Activated naive CD8-positive, alpha-beta T cell treated with anti-CD3 and anti-CD28 coated beads for 36 hours (primary cell): ENCODE measurements at regions not wholly inside any gene's neighbourhood (a gene's known extent, or its start where the extent isn't known, plus 50 kb on each side); places are given as distances from the start of the nearest gene placed in this dataset.
"Not testable (repeated sequence)": the region's sequence is repeated elsewhere in the genome, so short reads cannot be mapped to it uniquely, and the experiment has no call there.

ENCODE experiments used
- DNase-seq: peaks from one replicate; pipeline ENCODE4 v3.0.0; 2021
- H3K27ac Mint-ChIP-seq: one replicate; pipeline ENCODE4 v1.8.0; 2022; ENCODE audit warnings: mild to moderate bottlenecking, moderate library complexity, mixed read lengths
- H3K27me3 Mint-ChIP-seq: one replicate; pipeline ENCODE4 v1.8.0; 2022; ENCODE audit warnings: mild to moderate bottlenecking, mixed read lengths
- H3K36me3 Mint-ChIP-seq: one replicate; pipeline ENCODE4 v1.8.0; 2021; ENCODE audit warnings: mild to moderate bottlenecking, mixed read lengths
- H3K4me1 Mint-ChIP-seq: one replicate; pipeline ENCODE4 v1.8.0; 2021; ENCODE audit warnings: mixed read lengths
- H3K4me3 Mint-ChIP-seq: one replicate; pipeline ENCODE4 v1.8.0; 2022; ENCODE audit warnings: mild to moderate bottlenecking, moderate library complexity, mixed read lengths
- H3K9me3 Mint-ChIP-seq: one replicate; pipeline ENCODE4 v1.8.0; 2022; ENCODE audit warnings: mixed read lengths

DNA sequence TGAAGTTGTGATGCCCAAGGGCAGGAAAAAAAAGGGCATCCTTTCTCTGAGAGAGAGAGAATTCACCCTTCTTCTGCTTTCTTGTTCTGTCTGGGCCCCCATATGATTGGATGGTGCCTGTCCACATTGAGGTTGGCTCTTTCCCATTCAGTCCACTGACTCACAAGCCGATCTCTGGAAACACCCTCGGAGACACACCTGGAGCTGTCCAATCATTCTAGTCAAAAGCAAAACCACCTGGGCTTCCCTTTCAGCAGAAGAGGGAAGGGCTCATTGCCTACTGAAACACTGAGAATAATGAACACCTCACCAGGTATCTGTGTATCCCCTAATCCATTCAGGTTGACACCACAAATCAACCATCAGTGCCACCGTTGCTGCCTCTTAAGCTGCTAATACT is 103.7 kb upstream of the GNG12 start:
- Mint-ChIP-seq H3K27me3 (peaks cover 10% of the 10 kb centered on the region), H3K27ac (no peak overlapping the region), H3K9me3 (no peaks in the 10 kb centered on the region), H3K4me1 (no peaks in the 10 kb centered on the region), H3K36me3 (no peaks in the 10 kb centered on the region), H3K4me3 (no peak overlapping the region)
- no peak for DNase-seq

DNA sequence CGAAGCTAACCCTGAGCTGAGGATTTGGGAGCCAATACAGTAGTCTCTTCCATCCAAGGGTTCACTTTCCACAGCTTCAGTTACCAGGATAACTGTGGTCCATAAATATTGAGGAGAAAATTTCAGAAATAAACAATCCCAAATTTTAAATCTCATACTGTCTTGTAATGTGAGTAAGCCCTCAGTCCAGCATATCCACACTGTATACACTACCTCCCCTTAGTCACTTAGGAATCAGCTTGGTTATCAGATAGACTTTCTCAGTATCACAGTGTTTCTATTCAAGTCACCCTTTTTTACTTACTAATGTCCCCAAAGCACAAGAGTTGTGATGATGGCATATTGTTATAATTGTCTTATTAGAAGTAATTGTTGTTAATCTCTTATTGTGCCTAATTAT is 102.3 kb upstream of the GNG12 start:
- H3K27me3 Mint-ChIP-seq = peaks cover 10% of the 10 kb centered on the region

DNA sequence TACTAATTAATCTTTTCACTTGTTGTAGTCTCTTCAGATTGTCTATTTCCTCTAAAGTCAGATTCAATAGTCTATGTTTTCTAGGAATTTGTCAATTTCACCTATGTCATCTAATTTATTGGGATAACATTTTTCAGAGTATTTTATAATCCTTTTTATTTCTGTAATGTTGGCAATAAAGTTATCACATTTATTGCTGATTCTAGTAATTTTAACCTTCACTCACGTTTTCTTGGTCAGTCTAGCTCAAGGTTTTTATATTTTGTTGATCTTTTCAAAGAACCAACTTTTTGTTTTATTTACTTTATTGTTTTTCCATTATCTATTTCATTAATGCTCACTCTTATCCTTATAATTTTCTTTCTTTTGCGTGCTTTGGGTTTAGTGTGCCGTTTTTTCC is 97.9 kb upstream of the GNG12 start:
- H3K4me1 Mint-ChIP-seq = no peaks in the 10 kb centered on the region
- no peak overlapping the region for H3K4me3 Mint-ChIP-seq
- H3K9me3 Mint-ChIP-seq = no peaks in the 10 kb centered on the region
- H3K27me3 Mint-ChIP-seq = peaks cover 10% of the 10 kb centered on the region
- H3K27ac Mint-ChIP-seq = no peak overlapping the region
- DNase-seq = no peak
- H3K36me3 Mint-ChIP-seq = no peaks in the 10 kb centered on the region

More for the DNA sequence above, 102.3 kb upstream of the GNG12 start:
- Mint-ChIP-seq H3K9me3 (no peaks in the 10 kb centered on the region), H3K27ac (no peak overlapping the region), H3K4me1 (no peaks in the 10 kb centered on the region), H3K36me3 (no peaks in the 10 kb centered on the region), H3K4me3 (no peak overlapping the region)
- no peak for DNase-seq

GRCh38 chr1:67923074-67923473 is 89.8 kb upstream of the GNG12 start:
- no peaks in the 10 kb centered on the region for H3K36me3 Mint-ChIP-seq

GRCh38 chr1:67921725-67922489 is 88.6 kb upstream of the GNG12 start:
- Mint-ChIP-seq H3K36me3 (no peaks in the 10 kb centered on the region), H3K9me3 (no peaks in the 10 kb centered on the region), H3K27ac (no peak overlapping the region), H3K27me3 (peaks cover 10% of the 10 kb centered on the region), H3K4me1 (no peaks in the 10 kb centered on the region), H3K4me3 (no peak overlapping the region)
- DNase-seq = no peak

More at GRCh38 chr1:67923074-67923473, 89.8 kb upstream of the GNG12 start:
- no peak for DNase-seq
- H3K9me3 Mint-ChIP-seq = no peaks in the 10 kb centered on the region
- H3K4me3 Mint-ChIP-seq = no peak overlapping the region
- peaks cover 13% of the 10 kb centered on the region for H3K27me3 Mint-ChIP-seq
- H3K27ac Mint-ChIP-seq = no peak overlapping the region
- H3K4me1 Mint-ChIP-seq = no peaks in the 10 kb centered on the region

- H3K27me3 Mint-ChIP-seq = peaks cover 10% of the 10 kb centered on the region
- H3K4me3 Mint-ChIP-seq = no peak overlapping the region
- H3K36me3 Mint-ChIP-seq = no peaks in the 10 kb centered on the region
- H3K4me1 Mint-ChIP-seq = no peaks in the 10 kb centered on the region
- DNase-seq = no peak
- no peak overlapping the region for H3K27ac Mint-ChIP-seq
- H3K9me3 Mint-ChIP-seq = no peaks in the 10 kb centered on the region
Measured at GRCh38 chr1:67919274-67920072, 86.2 kb upstream of the GNG12 start.

- H3K27ac Mint-ChIP-seq = no peak overlapping the region
- H3K36me3 Mint-ChIP-seq = no peaks in the 10 kb centered on the region
- DNase-seq = no peak
- H3K4me3 Mint-ChIP-seq = no peak overlapping the region
- no peaks in the 10 kb centered on the region for H3K9me3 Mint-ChIP-seq
- no peaks in the 10 kb centered on the region for H3K4me1 Mint-ChIP-seq
- peaks cover 10% of the 10 kb centered on the region for H3K27me3 Mint-ChIP-seq
Measured at GRCh38 chr1:67918067-67918466, 84.8 kb upstream of the GNG12 start.

DNA sequence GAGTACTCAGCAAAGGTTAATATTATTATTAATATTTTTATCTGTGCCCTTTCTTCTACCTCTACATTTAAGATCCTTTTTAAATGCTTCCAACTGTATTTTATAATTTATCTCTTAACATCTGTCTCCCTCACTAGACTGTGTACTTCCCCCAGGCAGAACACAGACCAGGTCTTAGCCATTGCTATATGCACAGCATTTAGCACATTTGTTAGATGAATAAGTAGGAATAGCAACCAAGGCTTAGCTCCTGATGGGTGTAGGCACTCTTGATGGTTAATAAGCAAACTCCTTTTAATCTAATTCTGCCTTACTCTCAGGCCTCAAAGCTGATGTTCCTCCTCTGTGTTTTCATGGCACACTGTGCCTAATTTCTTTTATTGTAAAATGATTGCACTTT is 83.7 kb upstream of the GNG12 start:
- Mint-ChIP-seq H3K9me3 (no peaks in the 10 kb centered on the region), H3K4me3 (no peak overlapping the region)

GRCh38 chr1:67916140-67916886 is 83.0 kb upstream of the GNG12 start:
- no peaks in the 10 kb centered on the region for H3K4me1 Mint-ChIP-seq
- H3K27me3 Mint-ChIP-seq = peaks cover 10% of the 10 kb centered on the region
- H3K9me3 Mint-ChIP-seq = no peaks in the 10 kb centered on the region
- no peaks in the 10 kb centered on the region for H3K36me3 Mint-ChIP-seq
- no peak overlapping the region for H3K27ac Mint-ChIP-seq
- no peak for DNase-seq
- no peak overlapping the region for H3K4me3 Mint-ChIP-seq

More for the DNA sequence above, 83.7 kb upstream of the GNG12 start:
- no peak overlapping the region for H3K27ac Mint-ChIP-seq
- DNase-seq = no peak
- peaks cover 10% of the 10 kb centered on the region for H3K27me3 Mint-ChIP-seq
- no peaks in the 10 kb centered on the region for H3K4me1 Mint-ChIP-seq
- no peaks in the 10 kb centered on the region for H3K36me3 Mint-ChIP-seq

GRCh38 chr1:67909776-67910175 is 76.5 kb upstream of the GNG12 start:
- Mint-ChIP-seq H3K4me3 (no peak overlapping the region), H3K36me3 (peaks cover 1% of the 10 kb centered on the region), H3K4me1 (no peaks in the 10 kb centered on the region), H3K27me3 (peaks cover 39% of the 10 kb centered on the region), H3K27ac (no peak overlapping the region), H3K9me3 (no peaks in the 10 kb centered on the region)
- no peak for DNase-seq

GRCh38 chr1:67908250-67908936 is 75.1 kb upstream of the GNG12 start:
- Mint-ChIP-seq H3K4me1 (no peaks in the 10 kb centered on the region), H3K9me3 (no peaks in the 10 kb centered on the region), H3K27ac (no peak overlapping the region), H3K4me3 (no peak overlapping the region), H3K36me3 (peaks cover 1% of the 10 kb centered on the region), H3K27me3 (peaks cover 40% of the 10 kb centered on the region)
- no peak for DNase-seq

DNA sequence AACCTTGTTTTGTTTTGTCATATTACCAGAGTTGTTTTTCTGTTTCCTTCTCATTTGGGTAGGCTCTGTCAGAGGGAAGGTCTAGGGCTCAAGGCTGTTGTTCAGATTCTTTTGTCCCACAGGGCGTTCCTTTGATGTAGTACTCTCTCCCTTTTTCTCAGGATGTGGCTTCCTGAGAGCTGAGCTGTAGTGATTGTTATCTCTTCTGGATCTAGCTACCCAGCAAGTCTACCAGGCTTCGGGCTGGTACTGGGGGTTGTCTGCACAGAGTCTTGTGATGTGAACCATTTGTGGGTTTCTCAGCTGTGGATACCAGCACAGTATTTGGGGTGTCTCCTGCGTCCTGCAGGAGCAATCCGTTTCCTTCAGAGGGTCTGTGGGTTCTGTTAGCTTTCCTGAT is 74.2 kb upstream of the GNG12 start:
- not testable (repeated sequence) for H3K4me3 Mint-ChIP-seq, H3K9me3 Mint-ChIP-seq, H3K36me3 Mint-ChIP-seq, DNase-seq, H3K27ac Mint-ChIP-seq, H3K4me1 Mint-ChIP-seq
- H3K27me3 Mint-ChIP-seq = peaks cover 40% of the 10 kb centered on the region

DNA sequence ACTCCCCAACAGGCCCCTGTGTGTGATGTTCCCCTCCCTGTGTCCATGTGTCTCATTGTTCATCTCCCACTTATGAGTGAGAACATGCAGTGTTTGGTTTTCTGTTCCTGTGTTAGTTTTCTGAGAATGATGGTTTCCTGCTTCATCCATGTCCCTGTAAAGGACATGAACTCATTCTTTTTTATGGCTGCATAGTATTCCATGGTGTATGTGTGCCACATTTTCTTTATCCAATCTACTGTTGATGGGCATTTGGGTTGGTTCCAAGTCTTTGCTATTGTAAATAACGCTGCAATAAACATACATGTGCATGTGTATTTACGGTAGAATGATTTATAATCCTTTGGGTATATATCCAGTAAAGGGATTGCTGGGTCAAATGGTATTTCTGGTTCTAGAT is 72.7 kb upstream of the GNG12 start:
- peaks cover 40% of the 10 kb centered on the region for H3K27me3 Mint-ChIP-seq
- not testable (repeated sequence) for H3K4me3 Mint-ChIP-seq, H3K36me3 Mint-ChIP-seq, H3K9me3 Mint-ChIP-seq, H3K4me1 Mint-ChIP-seq, DNase-seq, H3K27ac Mint-ChIP-seq

DNA sequence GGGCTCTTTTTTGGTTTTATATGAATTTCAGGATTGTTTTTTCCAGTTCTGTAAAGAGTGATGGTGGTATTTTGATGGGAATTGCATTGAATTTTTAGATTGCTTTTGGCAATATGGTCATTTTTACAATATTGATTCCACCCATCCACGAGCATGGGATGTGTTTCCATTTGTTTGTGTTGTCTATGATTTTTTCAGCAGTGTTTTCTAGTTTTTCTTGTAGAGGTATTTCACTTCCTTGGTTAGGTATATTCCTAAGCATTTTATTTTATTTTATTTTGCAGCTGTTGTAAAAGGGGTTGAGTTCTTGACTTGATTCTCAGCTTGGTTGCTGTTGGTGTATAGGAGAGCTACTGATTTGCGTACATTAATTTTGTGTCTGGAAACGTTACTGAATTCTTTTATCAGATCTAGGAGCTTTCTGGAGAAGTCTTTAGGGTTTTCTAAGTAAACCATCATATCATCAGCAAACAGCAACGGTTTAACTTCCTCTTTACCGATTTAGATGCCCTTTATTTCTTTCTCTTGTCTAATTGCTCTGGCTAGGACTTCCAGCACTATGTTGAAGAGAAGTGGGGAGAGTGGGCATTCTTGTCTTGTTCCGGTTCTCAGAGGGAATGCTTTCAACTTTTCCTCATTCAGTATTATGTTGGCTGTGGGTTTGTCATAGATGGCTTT is 69.4 kb upstream of the GNG12 start:
- not testable (repeated sequence) for H3K4me3 Mint-ChIP-seq, H3K4me1 Mint-ChIP-seq, DNase-seq, H3K27ac Mint-ChIP-seq, H3K9me3 Mint-ChIP-seq, H3K36me3 Mint-ChIP-seq
- H3K27me3 Mint-ChIP-seq = peaks cover 32% of the 10 kb centered on the region
